ENCODE measurements at regions not wholly inside any gene's neighbourhood (a gene's known extent, or its start where the extent isn't known, plus 50 kb on each side); places are given as distances from the start of the nearest gene placed in this dataset.

GRCh38 chr4:60133375-60133774 lies 1066.8 kb upstream of the ADGRL3 start:
- CTCF ChIA-PET, result no interaction called here
- no peaks in the 10 kb centered on the region for H3K9me3 ChIP-seq (replicated peaks; ENCODE audit: control insufficient read depth, insufficient read depth, low read length)
- 4% methylated on average over 1 of the region's 1 CpG for WGBS (ENCODE audit: insufficient coverage, insufficient replicate concordance, low lambda C conversion rate, missing lambda C conversion rate)
- TF ChIP-seq DPF2 (IDR thresholded peaks at IDR 0.05) (no peak), SMARCA5 (IDR thresholded peaks at IDR 0.05) (no peak), ETV6 (conservative IDR thresholded peaks at IDR 0.05 in 1 of 2, IDR thresholded peaks at IDR 0.05 in 1 of 2; ENCODE audit: borderline replicate concordance in 1 of 2, low read depth in 1 of 2) (no peak), EED (IDR thresholded peaks at IDR 0.05; ENCODE audit: low read depth) (no peak), POLR2A (IDR thresholded peaks at IDR 0.05; ENCODE audit: low read depth, low read length) (no peak), PAX8 (IDR thresholded peaks at IDR 0.05) (no peak), MEF2B (IDR thresholded peaks at IDR 0.05; ENCODE audit: partially characterized antibody, poor library complexity, severe bottlenecking) (no peak), CBX3 (IDR thresholded peaks at IDR 0.05; ENCODE audit: borderline replicate concordance, low read depth) (no peak), ZBTB11 (CRISPR knock-in tag; IDR thresholded peaks at IDR 0.05) (no peak), MLLT1 (IDR thresholded peaks at IDR 0.05) (no peak), NKRF (conservative IDR thresholded peaks at IDR 0.05) (no peak), MTA2 (IDR thresholded peaks at IDR 0.05; ENCODE audit: low read depth) (no peak), NR2F1 (conservative IDR thresholded peaks at IDR 0.05) (no peak), ZNF687 (IDR thresholded peaks at IDR 0.05) (no peak), PAX5 (IDR thresholded peaks at IDR 0.05; ENCODE audit: borderline replicate concordance, low read depth, low read length) (no peak), BMI1 (IDR thresholded peaks at IDR 0.05; ENCODE audit: borderline replicate concordance) (no peak)

More at GRCh38 chr4:60133375-60133774, 1066.8 kb upstream of the ADGRL3 start:
- H3K4me2 ChIP-seq (ENCODE audit: control insufficient read depth, insufficient read depth), result no peak overlapping the region
- no peaks in the 10 kb centered on the region for H3K36me3 ChIP-seq (ENCODE audit: control insufficient read depth in 2 of 2, insufficient read depth in 2 of 2, low read length in 1 of 2)
- in situ Hi-C loops (cut with MboI), result no loop called here
- no peak overlapping the region for H3K27ac ChIP-seq (ENCODE audit: control insufficient read depth, insufficient read depth)
- DNase-seq (ENCODE audit: low read depth, low spot score) (no peak), FAIRE-seq (no peak), ATAC-seq (no peak)
- H3K4me3 ChIP-seq, result no peak overlapping the region
- no peaks in the 10 kb centered on the region for H3K4me1 ChIP-seq (ENCODE audit: control insufficient read depth, insufficient read depth, low read length)
- H2AFZ ChIP-seq (ENCODE audit: control insufficient read depth, low read depth, low read length), result no peak overlapping the region
- SMC1A ChIA-PET (ENCODE audit: uncharacterized antibody, unreplicated experiment), result no interaction called here
- POLR2A ChIA-PET, result no interaction called here
- intact Hi-C loops (cut with micrococcal nuclease; ENCODE audit: unreplicated experiment), result no loop called here
- H3K9ac ChIP-seq (ENCODE audit: control insufficient read depth, insufficient read depth, low read length), result no peak overlapping the region
- no peaks in the 10 kb centered on the region for H4K20me1 ChIP-seq (ENCODE audit: control insufficient read depth, insufficient read depth)
- H3K79me2 ChIP-seq (ENCODE audit: control insufficient read depth, insufficient read depth, low read length), result no peaks in the 10 kb centered on the region
- BruUV-seq (replicated peaks), result no TSS peak
- RAD21 ChIA-PET (ENCODE audit: unreplicated experiment), result no interaction called here
- no peaks in the 10 kb centered on the region for H3K27me3 ChIP-seq (replicated peaks in 1 of 2; ENCODE audit: control insufficient read depth in 2 of 2, insufficient read depth in 2 of 2, low read length in 1 of 2)

All from GM12878 (cell line).